Transverse colon (tissue), 4 donors: ENCODE measurements at regions not wholly inside any gene's neighbourhood (a gene's known extent, or its start where the extent isn't known, plus 50 kb on each side); places are given as distances from the start of the nearest gene placed in this dataset.

Experiments used
- DNase-seq: peaks from one replicate; pipeline ENCODE4 v3.0.0-alpha.2; 2019
- H3K27ac ChIP-seq, 4 donors: fragments of 200-600 bp; sonication (generic); 2 replicates each; pipeline ENCODE4 v1.5.1; 2016 to 2018; ENCODE audit warnings: inconsistent platforms in 4 of 4
- H3K27me3 ChIP-seq: fragments of 200-600 bp; sonication (generic); 2 replicates; pipeline ENCODE4 v1.5.1; 2017; ENCODE audit warnings: inconsistent platforms
- H3K36me3 ChIP-seq, 4 donors: fragments of 200-600 bp; sonication (generic); 2 replicates each; pipeline ENCODE4 v1.5.1; 2017 to 2019; ENCODE audit warnings: inconsistent platforms in 4 of 4
- H3K4me1 ChIP-seq, 4 donors: fragments of 200-600 bp; sonication (generic); 2 replicates each; pipeline ENCODE4 v1.5.1; 2017 to 2020; ENCODE audit warnings: inconsistent platforms in 4 of 4
- H3K4me3 ChIP-seq, 4 donors: fragments of 200-600 bp; sonication (generic); 1 replicate in 1 of 4; 2 replicates in 3 of 4; pipeline versions ENCODE4 v1.5.1 to v1.6.1; 2017 to 2019; ENCODE audit warnings: inconsistent platforms in 4 of 4
- H3K9me3 ChIP-seq, 2 donors: fragments of 200-600 bp; sonication (generic); 2 replicates each; pipeline ENCODE4 v1.5.1; 2017 to 2019; ENCODE audit warnings: inconsistent platforms in 2 of 2
- EP300 ChIP-seq: sonication (generic); formaldehyde crosslinking; IDR thresholded peaks from one replicate; pipeline ENCODE4 v1.6.1; 2017; ENCODE audit warnings: antibody characterized with exemption, low read depth
- POLR2A ChIP-seq: fragments of 450-650 bp; IDR thresholded peaks from one replicate; pipeline ENCODE4 v1.6.1; 2016; ENCODE audit warnings: antibody characterized with exemption, mild to moderate bottlenecking, moderate library complexity
- POLR2AphosphoS5 ChIP-seq, 3 donors: sonication (generic); formaldehyde crosslinking; IDR thresholded peaks; one replicate each; pipeline ENCODE4 v1.6.1; 2016; ENCODE audit warnings: antibody characterized with exemption in 3 of 3
- WGBS, 2 donors: methylation state at CpG; one replicate each; pipeline ENCODE4 v1.1.5; 2018; ENCODE audit warnings: low coverage in 1 of 2; 5-methylcytosine and 5-hydroxymethylcytosine counted together
- in situ Hi-C, 4 donors: fragments of 200-750 bp; cut with MboI; loops; one replicate each; pipeline versions ENCODE4 v1.15.0 to v1.15.1; 2017; ENCODE audit warnings: low sequenced_read_pairs in 3 of 4, low pct_ligation_motif_present in 1 of 4, low pct_unique_long_range_greater_than_20kb in 1 of 4
- intact Hi-C: fragments of 100-400 bp; cut with DNase I; formaldehyde crosslinking; loops from one replicate; pipeline ENCODE4 v1.15.1; 2023; ENCODE audit warnings: low total_unique reads
- TF ChIP-seq, protein P1 (sequence below), 5 experiments: fragments of 200-600 bp in 3 of 5; fragments of 450-650 bp in 2 of 5; sonication (generic) in 3 of 5; IDR thresholded peaks; 1 replicate in 2 of 5; 2 replicates in 3 of 5; pipeline ENCODE4 v1.5.1; 2016 to 2017; ENCODE audit warnings: antibody characterized with exemption in 5 of 5, inconsistent platforms in 3 of 5, mild to moderate bottlenecking in 2 of 5, moderate library complexity in 1 of 5

DNA sequence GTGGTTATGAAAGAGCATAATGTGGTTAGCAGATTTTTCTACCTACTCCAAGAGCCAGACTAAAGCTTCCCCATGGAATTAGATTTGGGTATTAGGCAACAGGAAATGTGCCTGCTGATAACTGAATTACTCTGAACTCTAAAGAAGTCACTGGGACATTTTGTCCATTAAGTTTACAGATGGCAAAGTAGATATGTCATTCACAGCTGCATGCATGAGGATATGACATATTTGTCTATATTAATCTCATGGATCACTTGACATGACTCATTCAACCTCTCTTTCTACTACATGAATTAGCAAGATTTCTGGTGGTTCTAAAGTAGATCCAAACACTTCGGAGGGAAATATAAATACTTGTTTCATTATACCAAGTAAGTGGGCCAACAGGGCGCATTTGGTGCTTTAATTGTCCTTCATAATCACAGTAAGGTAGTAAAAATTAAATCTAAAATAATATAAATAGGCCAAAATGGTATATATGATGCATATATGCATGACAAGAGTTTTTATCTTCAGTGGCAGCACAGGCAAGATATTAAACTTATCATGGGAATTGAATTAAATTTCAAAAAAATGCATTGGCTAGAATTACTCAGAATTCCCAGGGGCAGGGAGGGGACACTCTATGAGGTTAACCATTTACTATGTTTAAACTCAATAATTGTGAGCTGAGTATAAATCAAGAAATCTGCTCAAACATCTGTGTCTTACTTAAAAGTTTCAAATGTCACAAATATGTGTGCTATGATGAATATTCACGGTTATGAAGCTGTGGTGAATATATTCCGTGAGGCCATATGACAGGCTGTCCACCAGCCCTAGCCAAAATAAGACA, 365.3 kb upstream of the KCNMB2 start:
- TF ChIP-seq EP300 (no peak), POLR2AphosphoS5 (IDR thresholded peaks at IDR 0.05) (peak in 2 of 3 donors; percentile 38 to 47)
- TF ChIP-seq, protein P1, sequence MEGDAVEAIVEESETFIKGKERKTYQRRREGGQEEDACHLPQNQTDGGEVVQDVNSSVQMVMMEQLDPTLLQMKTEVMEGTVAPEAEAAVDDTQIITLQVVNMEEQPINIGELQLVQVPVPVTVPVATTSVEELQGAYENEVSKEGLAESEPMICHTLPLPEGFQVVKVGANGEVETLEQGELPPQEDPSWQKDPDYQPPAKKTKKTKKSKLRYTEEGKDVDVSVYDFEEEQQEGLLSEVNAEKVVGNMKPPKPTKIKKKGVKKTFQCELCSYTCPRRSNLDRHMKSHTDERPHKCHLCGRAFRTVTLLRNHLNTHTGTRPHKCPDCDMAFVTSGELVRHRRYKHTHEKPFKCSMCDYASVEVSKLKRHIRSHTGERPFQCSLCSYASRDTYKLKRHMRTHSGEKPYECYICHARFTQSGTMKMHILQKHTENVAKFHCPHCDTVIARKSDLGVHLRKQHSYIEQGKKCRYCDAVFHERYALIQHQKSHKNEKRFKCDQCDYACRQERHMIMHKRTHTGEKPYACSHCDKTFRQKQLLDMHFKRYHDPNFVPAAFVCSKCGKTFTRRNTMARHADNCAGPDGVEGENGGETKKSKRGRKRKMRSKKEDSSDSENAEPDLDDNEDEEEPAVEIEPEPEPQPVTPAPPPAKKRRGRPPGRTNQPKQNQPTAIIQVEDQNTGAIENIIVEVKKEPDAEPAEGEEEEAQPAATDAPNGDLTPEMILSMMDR (IDR thresholded peaks at IDR 0.05), result no peak
- 67 to 77% methylated on average over 4 of the region's 4 CpGs for WGBS, 2 donors
- H3K27me3 ChIP-seq, result no peaks in the 10 kb centered on the region
- no peak for DNase-seq
- no peaks in the 10 kb centered on the region for H3K36me3 ChIP-seq
- H3K9me3 ChIP-seq, result no peaks in the 10 kb centered on the region
- H3K4me1 ChIP-seq, result no peaks in the 10 kb centered on the region
- no peak overlapping the region for H3K27ac ChIP-seq
- in situ Hi-C loops (no loop called here), intact Hi-C loops (no loop called here)
- H3K4me3 ChIP-seq, result no peak overlapping the region

DNA sequence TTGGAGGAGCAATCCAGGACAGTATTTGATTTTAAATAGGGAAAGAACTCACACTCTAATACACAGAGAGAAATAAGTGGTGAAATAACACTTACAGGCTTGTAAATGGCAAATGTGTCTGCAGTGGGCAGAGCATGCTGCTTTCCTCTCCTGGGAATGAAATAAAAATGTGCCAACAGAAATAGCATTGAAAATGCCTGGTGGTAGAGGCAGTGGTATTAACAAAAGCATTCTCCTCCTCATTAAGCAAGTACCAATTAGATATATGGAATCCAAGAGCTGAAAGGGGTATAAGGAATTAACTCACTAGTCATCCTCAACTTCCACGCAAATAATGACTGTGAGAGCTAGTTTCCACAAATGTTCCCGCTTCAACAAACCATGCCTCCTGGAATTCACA, 364.1 kb upstream of the KCNMB2 start:
- no peak overlapping the region for H3K4me3 ChIP-seq
- no peaks in the 10 kb centered on the region for H3K4me1 ChIP-seq
- intact Hi-C loops (no loop called here), in situ Hi-C loops (no loop called here)
- no peak overlapping the region for H3K27ac ChIP-seq
- TF ChIP-seq, protein P1 (IDR thresholded peaks at IDR 0.05), result no peak
- TF ChIP-seq POLR2AphosphoS5 (IDR thresholded peaks at IDR 0.05) (no peak), EP300 (no peak), POLR2A (no peak)
- H3K36me3 ChIP-seq, result no peaks in the 10 kb centered on the region
- H3K27me3 ChIP-seq, result no peaks in the 10 kb centered on the region
- no peak for DNase-seq
- 83 to 91% methylated on average over 1 to 2 of the region's 2 CpGs for WGBS, 2 donors
- no peaks in the 10 kb centered on the region for H3K9me3 ChIP-seq

DNA sequence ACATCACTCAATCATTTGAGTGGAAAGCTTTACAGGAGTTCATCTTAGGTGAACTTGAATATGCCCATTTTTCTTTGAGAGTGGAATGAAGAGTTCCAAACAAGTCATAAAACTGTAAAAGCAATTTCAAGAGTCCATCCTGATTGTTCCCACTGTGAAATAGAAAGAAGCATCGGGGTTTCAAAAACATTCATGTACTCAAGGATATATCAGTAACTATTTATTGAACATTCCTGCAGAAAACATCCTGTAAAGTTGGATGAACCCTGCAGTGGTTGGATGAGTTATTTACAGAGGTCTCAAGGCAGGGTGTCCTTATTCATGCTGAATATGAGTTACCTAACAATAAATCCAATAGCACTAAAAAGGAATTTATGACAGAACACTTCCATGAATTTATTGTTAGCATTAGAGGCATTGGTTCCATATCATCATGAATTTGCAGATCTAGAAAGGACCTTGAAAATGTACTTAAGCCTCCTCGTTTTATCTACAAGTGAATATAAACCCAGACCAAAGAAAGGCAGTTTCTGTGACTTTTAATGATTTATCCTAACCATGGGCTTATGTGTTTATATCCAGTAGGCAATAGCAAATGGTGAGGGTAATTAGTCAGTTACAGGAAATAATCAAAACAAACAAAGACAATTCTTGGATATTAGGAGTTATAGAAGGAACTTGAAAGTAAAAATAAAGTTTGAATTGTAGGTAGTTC, 361.9 kb upstream of the KCNMB2 start:
- no peak overlapping the region for H3K27ac ChIP-seq
- WGBS, 2 donors, result 36 to 48% methylated on average over 2 of the region's 2 CpGs
- no peaks in the 10 kb centered on the region for H3K36me3 ChIP-seq
- no peaks in the 10 kb centered on the region for H3K27me3 ChIP-seq
- no peaks in the 10 kb centered on the region for H3K9me3 ChIP-seq
- no peaks in the 10 kb centered on the region for H3K4me1 ChIP-seq
- DNase-seq, result no peak
- intact Hi-C loops (no loop called here), in situ Hi-C loops (no loop called here)
- TF ChIP-seq, protein P1 (IDR thresholded peaks at IDR 0.05), result no peak
- TF ChIP-seq POLR2AphosphoS5 (IDR thresholded peaks at IDR 0.05) (no peak), EP300 (no peak), POLR2A (no peak)
- no peak overlapping the region for H3K4me3 ChIP-seq

DNA sequence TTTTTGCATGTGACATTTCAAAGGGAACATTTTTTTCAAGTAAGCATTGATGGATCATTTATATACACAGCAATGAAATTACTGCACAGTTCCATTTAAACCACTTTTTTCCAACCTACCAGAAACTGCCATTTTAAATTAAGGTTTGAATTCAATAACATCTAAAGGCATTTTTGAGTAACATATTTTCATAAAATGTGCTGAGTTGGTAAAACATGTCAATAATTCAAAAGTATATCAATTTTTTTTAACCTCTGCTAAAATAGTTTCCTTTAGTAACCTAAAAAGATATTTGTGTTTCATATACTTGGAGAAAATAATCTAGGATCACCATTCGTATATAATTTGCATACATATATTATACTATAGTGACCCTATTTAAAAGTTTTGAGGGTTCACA, 355.1 kb upstream of the KCNMB2 start:
- intact Hi-C loops (no loop called here), in situ Hi-C loops (no loop called here)
- Histone ChIP-seq H3K36me3 (no peaks in the 10 kb centered on the region), H3K4me3 (no peak overlapping the region), H3K27me3 (no peaks in the 10 kb centered on the region), H3K4me1 (no peaks in the 10 kb centered on the region), H3K9me3 (no peaks in the 10 kb centered on the region), H3K27ac (no peak overlapping the region)
- 70 to 86% methylated on average over 1 of the region's 1 CpG for WGBS, 2 donors
- TF ChIP-seq EP300 (no peak), POLR2AphosphoS5 (IDR thresholded peaks at IDR 0.05) (no peak)
- no peak for DNase-seq
